SU-DHL-6 (cell line): ENCODE measurements at regions not wholly inside any gene's neighbourhood (a gene's known extent, or its start where the extent isn't known, plus 50 kb on each side); places are given as distances from the start of the nearest gene placed in this dataset.

Experiments
- H2AFZ ChIP-seq: fragments of 200-600 bp; sonication (generic); 2 replicates; pipeline ENCODE4 v1.6.1; 2014; ENCODE audit warnings: low read depth, mild to moderate bottlenecking, moderate library complexity, mixed read lengths, antibody characterized with exemption, low read length; ENCODE audit not compliant: severe bottlenecking
- H3F3A ChIP-seq: fragments of 200-600 bp; shearing (Covaris generic); 2 replicates; pipeline ENCODE4 v1.6.0; 2016; ENCODE audit warnings: antibody characterized with exemption, mild to moderate bottlenecking; ENCODE audit not compliant: insufficient read depth
- H3K27ac ChIP-seq: fragments of 200-600 bp; sonication (generic); 2 replicates; pipeline ENCODE4 v1.5.1; 2016; ENCODE audit warnings: low read depth, mild to moderate bottlenecking, low read length, moderate library complexity, mixed read lengths
- H3K27me3 ChIP-seq: fragments of 200-600 bp; sonication (generic), shearing (Covaris generic); 2 replicates; pipeline ENCODE4 v1.6.0; 2014; ENCODE audit warnings: mild to moderate bottlenecking, low read length
- H3K36me3 ChIP-seq: fragments of 200-600 bp; sonication (generic); 2 replicates; pipeline ENCODE4 v1.6.1; 2014; ENCODE audit warnings: mild to moderate bottlenecking, low read length, mixed read lengths
- H3K4me2 ChIP-seq: fragments of 300-600, 200-600 bp; shearing (Covaris generic), sonication (generic); 2 replicates; pipeline ENCODE4 v1.6.0; 2014; ENCODE audit warnings: low read length, low read depth, mild to moderate bottlenecking; ENCODE audit not compliant: poor library complexity, severe bottlenecking
- H3K4me3 ChIP-seq: fragments of 200-600 bp; sonication (generic); 2 replicates; pipeline ENCODE4 v1.5.1; 2014; ENCODE audit warnings: antibody characterized with exemption, low read length, mild to moderate bottlenecking, mixed read lengths; ENCODE audit not compliant: insufficient read depth, poor library complexity, severe bottlenecking
- H3K79me2 ChIP-seq: fragments of 200-600 bp; sonication (generic); 2 replicates; pipeline ENCODE4 v1.6.1; 2014; ENCODE audit warnings: mild to moderate bottlenecking, low read length, moderate library complexity; ENCODE audit not compliant: insufficient read depth
- H3K9ac ChIP-seq: fragments of 200-600 bp; sonication (generic); 2 replicates; pipeline ENCODE4 v1.7.0; 2014; ENCODE audit warnings: mild to moderate bottlenecking, low read length
- H3K9me2 ChIP-seq: fragments of 200-600 bp; sonication (generic); replicated peaks from 2 replicates; pipeline ENCODE4 v1.6.1; 2014; ENCODE audit warnings: low read length; ENCODE audit not compliant: insufficient read depth
- H3K9me3 ChIP-seq: fragments of 200-600 bp; sonication (generic); 2 replicates; pipeline ENCODE4 v1.6.1; 2014; ENCODE audit warnings: low read length, mixed read lengths; ENCODE audit not compliant: insufficient read depth
- H4K20me1 ChIP-seq: fragments of 200-600 bp; sonication (generic); 2 replicates; pipeline ENCODE4 v1.6.1; 2014; ENCODE audit warnings: low read depth, mild to moderate bottlenecking, antibody characterized with exemption, low read length, moderate library complexity, mixed read lengths
- CTCF ChIP-seq: fragments of 200-600 bp; sonication (generic); IDR thresholded peaks from one replicate; pipeline ENCODE4 v1.5.1; 2017; ENCODE audit warnings: antibody characterized with exemption, mild to moderate bottlenecking, low read length, moderate library complexity; ENCODE audit not compliant: insufficient read depth, poor library complexity, severe bottlenecking
- EZH2phosphoT487 ChIP-seq: fragments of 200-600 bp; sonication (generic), shearing (Covaris generic); conservative IDR thresholded peaks from 2 replicates; pipeline ENCODE4 v1.6.1; 2018; ENCODE audit warnings: mild to moderate bottlenecking, antibody characterized with exemption, low read length, moderate library complexity, mixed read lengths

DNA sequence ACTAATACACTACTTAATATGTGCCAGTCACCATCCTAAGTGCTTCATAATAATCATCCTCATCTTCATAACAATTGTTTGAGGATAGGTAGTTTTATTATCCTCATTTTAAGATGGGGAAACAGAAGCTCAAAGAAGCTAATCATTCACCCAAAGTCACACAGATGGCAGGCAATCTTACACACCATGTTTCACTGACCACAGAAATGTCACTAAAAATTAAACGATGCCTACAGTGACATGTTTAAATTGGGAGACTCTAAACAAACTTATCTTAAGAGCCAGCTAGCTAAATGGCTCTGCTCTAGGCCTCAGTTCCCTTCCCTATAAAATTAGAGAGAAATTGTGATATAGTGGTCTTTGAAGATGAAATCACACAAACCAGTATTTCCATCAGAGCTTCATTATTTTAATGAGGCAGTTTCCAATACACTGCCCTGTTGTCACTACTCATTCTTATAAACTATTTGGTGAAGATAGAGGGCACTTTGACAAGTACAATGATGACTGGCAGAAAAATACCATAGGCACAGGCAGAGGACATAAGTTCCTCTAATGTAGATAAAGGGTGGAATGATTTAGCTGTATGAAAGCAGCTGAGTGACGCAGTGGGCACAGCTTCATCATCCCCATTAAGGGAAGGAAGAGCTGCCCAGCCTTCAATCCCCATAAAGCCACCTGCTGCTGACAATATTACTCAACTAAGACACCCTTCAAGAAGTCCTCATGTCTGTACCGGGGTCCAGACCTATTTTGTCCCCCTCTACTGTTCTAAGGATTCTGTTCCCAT lies 224.1 kb downstream of the ACTL7B start:
- TF ChIP-seq CTCF = no peak
- no peak overlapping the region for H3K9ac ChIP-seq
- H3K36me3 ChIP-seq = no peaks in the 10 kb centered on the region

GRCh38 chr9:108628316-108628715 lies 227.5 kb downstream of the ACTL7B start:
- Histone ChIP-seq H3K4me2 (no peak overlapping the region), H2AFZ (no peak overlapping the region), H3K4me3 (no peak overlapping the region), H3K79me2 (no peaks in the 10 kb centered on the region), H3K27ac (no peak overlapping the region), H3K9me2 (no peaks in the 10 kb centered on the region), H3F3A (no peaks in the 10 kb centered on the region), H3K9ac (no peak overlapping the region), H3K9me3 (no peaks in the 10 kb centered on the region), H4K20me1 (no peaks in the 10 kb centered on the region), H3K36me3 (no peaks in the 10 kb centered on the region), H3K27me3 (0 out of 2 replicates have a peak, but pooled peaks cover 3% of the 10 kb centered on the region)
- TF ChIP-seq CTCF = no peak
- no peak for TF ChIP-seq EZH2phosphoT487

More for the DNA sequence above, 224.1 kb downstream of the ACTL7B start:
- no peaks in the 10 kb centered on the region for H3K9me2 ChIP-seq
- no peak overlapping the region for H2AFZ ChIP-seq
- no peak overlapping the region for H3K27ac ChIP-seq
- H3K27me3 ChIP-seq = 0 out of 2 replicates have a peak, but pooled peaks cover under 1% of the 10 kb centered on the region
- no peaks in the 10 kb centered on the region for H3K79me2 ChIP-seq
- no peaks in the 10 kb centered on the region for H3F3A ChIP-seq
- H3K9me3 ChIP-seq = no peaks in the 10 kb centered on the region
- no peak overlapping the region for H3K4me2 ChIP-seq
- no peak overlapping the region for H3K4me3 ChIP-seq
- no peaks in the 10 kb centered on the region for H4K20me1 ChIP-seq

GRCh38 chr9:108626743-108627142 lies 229.0 kb downstream of the ACTL7B start:
- H3K9me3 ChIP-seq = no peaks in the 10 kb centered on the region
- H3K9ac ChIP-seq = no peak overlapping the region
- TF ChIP-seq CTCF = no peak
- TF ChIP-seq EZH2phosphoT487 = no peak
- no peak overlapping the region for H2AFZ ChIP-seq
- no peak overlapping the region for H3K4me2 ChIP-seq
- H4K20me1 ChIP-seq = no peaks in the 10 kb centered on the region
- H3K4me3 ChIP-seq = no peak overlapping the region
- H3K79me2 ChIP-seq = no peaks in the 10 kb centered on the region
- no peaks in the 10 kb centered on the region for H3K36me3 ChIP-seq
- no peaks in the 10 kb centered on the region for H3F3A ChIP-seq
- no peak overlapping the region for H3K27ac ChIP-seq
- 0 out of 2 replicates have a peak, but pooled peaks cover 3% of the 10 kb centered on the region for H3K27me3 ChIP-seq
- H3K9me2 ChIP-seq = no peaks in the 10 kb centered on the region
